GM19035 (cell line): ENCODE measurements at regions not wholly inside any gene's neighbourhood (a gene's known extent, or its start where the extent isn't known, plus 50 kb on each side); places are given as distances from the start of the nearest gene placed in this dataset.

ENCODE experiments used
- ATAC-seq: cut with Tn5 transposase; IDR thresholded peaks from one replicate; pipeline ENCODE4 v1.9.1; 2021; ENCODE audit not compliant: unreplicated experiment

GRCh38 chr18:10032331-10033015 lies 118.7 kb downstream of the VAPA start:
- ATAC-seq, result no peak

- ATAC-seq, result no peak
Measured at GRCh38 chr18:10033016-10033399, 119.2 kb downstream of the VAPA start.

- no peak for ATAC-seq
Measured at GRCh38 chr18:10035281-10035991, 121.6 kb downstream of the VAPA start.

GRCh38 chr18:10036479-10036878 lies 122.7 kb downstream of the VAPA start:
- ATAC-seq, result no peak

GRCh38 chr18:10037181-10037580 lies 123.4 kb downstream of the VAPA start:
- no peak for ATAC-seq

GRCh38 chr18:10038268-10038667 lies 124.5 kb downstream of the VAPA start:
- no peak for ATAC-seq

GRCh38 chr18:10040287-10041011 lies 126.6 kb downstream of the VAPA start:
- no peak for ATAC-seq

- no peak for ATAC-seq
Measured at GRCh38 chr18:10041180-10041579, 127.4 kb downstream of the VAPA start.

- ATAC-seq, result no peak
Measured at GRCh38 chr18:10042492-10042891, 128.7 kb downstream of the VAPA start.

- ATAC-seq, result no peak
Measured at GRCh38 chr18:10044054-10044453, 130.2 kb downstream of the VAPA start.

GRCh38 chr18:10045296-10045891 lies 131.6 kb downstream of the VAPA start:
- no peak for ATAC-seq

- no peak for ATAC-seq
Measured at GRCh38 chr18:10046178-10046807, 132.5 kb downstream of the VAPA start.

- no peak for ATAC-seq
Measured at GRCh38 chr18:10047237-10047636, 133.4 kb downstream of the VAPA start.

- ATAC-seq, result no peak
Measured at GRCh38 chr18:10049747-10050146, 135.9 kb downstream of the VAPA start.

- no peak for ATAC-seq
Measured at GRCh38 chr18:10050956-10051355, 137.1 kb downstream of the VAPA start.

GRCh38 chr18:10051877-10052631 lies 138.2 kb downstream of the VAPA start:
- no peak for ATAC-seq

- no peak for ATAC-seq
Measured at GRCh38 chr18:10052871-10053270, 139.1 kb downstream of the VAPA start.

GRCh38 chr18:10053861-10054260 lies 140.0 kb downstream of the VAPA start:
- no peak for ATAC-seq

- ATAC-seq, result no peak
Measured at GRCh38 chr18:10054366-10054765, 140.6 kb downstream of the VAPA start.

GRCh38 chr18:10055125-10055750 lies 141.4 kb downstream of the VAPA start:
- ATAC-seq, result no peak
